ENCODE measurements at regions not wholly inside any gene's neighbourhood (a gene's known extent, or its start where the extent isn't known, plus 50 kb on each side); places are given as distances from the start of the nearest gene placed in this dataset.

DNA sequence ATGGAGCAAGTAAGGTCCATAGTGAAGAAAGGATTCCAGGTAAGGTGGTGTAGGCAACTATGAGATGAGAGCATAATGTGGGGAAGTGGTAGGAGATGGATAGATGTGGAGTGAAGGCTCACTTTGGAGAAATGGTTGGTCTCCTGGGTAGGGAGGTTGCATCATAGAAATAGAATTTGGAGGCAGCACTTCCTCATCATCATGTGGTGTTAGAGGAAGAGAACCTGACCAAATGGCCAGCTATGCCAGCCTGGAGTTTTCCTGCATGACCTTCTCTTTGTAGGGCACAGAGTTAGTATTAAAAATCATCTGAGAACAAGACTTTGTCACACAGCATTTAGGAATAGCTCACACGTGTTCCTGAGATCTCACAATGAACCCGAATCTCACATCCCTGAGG, 126.7 kb upstream of the CXCL12 start:
- Histone ChIP-seq H3F3A (ENCODE audit: control insufficient read depth, insufficient read depth) (no peaks in the 10 kb centered on the region), H3K9me2 (replicated peaks; ENCODE audit: control insufficient read depth, low read length) (no peaks in the 10 kb centered on the region), H3K36me3 (ENCODE audit: control insufficient read depth, low read length) (no peaks in the 10 kb centered on the region), H3K27me3 (ENCODE audit: control insufficient read depth, low read length) (no peaks in the 10 kb centered on the region), H3K79me2 (ENCODE audit: control insufficient read depth, low read length) (no peaks in the 10 kb centered on the region), H3K4me3 (ENCODE audit: low read length) (no peak overlapping the region), H3K27ac (ENCODE audit: low read depth, low read length) (no peak overlapping the region), H3K4me2 (ENCODE audit: low read length) (no peak overlapping the region), H4K20me1 (ENCODE audit: control insufficient read depth, insufficient read depth, low read depth, low read length) (no peaks in the 10 kb centered on the region), H3K9me3 (ENCODE audit: control insufficient read depth, insufficient read depth, low read length) (no peaks in the 10 kb centered on the region), H3K4me1 (ENCODE audit: control insufficient read depth, low read length) (no peaks in the 10 kb centered on the region)
- no peak for TF ChIP-seq EZH2phosphoT487 (IDR thresholded peaks at IDR 0.05; ENCODE audit: borderline replicate concordance, low read length)
- TF ChIP-seq, protein P1, sequence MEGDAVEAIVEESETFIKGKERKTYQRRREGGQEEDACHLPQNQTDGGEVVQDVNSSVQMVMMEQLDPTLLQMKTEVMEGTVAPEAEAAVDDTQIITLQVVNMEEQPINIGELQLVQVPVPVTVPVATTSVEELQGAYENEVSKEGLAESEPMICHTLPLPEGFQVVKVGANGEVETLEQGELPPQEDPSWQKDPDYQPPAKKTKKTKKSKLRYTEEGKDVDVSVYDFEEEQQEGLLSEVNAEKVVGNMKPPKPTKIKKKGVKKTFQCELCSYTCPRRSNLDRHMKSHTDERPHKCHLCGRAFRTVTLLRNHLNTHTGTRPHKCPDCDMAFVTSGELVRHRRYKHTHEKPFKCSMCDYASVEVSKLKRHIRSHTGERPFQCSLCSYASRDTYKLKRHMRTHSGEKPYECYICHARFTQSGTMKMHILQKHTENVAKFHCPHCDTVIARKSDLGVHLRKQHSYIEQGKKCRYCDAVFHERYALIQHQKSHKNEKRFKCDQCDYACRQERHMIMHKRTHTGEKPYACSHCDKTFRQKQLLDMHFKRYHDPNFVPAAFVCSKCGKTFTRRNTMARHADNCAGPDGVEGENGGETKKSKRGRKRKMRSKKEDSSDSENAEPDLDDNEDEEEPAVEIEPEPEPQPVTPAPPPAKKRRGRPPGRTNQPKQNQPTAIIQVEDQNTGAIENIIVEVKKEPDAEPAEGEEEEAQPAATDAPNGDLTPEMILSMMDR (IDR thresholded peaks at IDR 0.05; ENCODE audit: low read depth, low read length, poor library complexity, severe bottlenecking): no peak

- Histone ChIP-seq H3K4me2 (ENCODE audit: low read length) (no peak overlapping the region), H3K36me3 (ENCODE audit: control insufficient read depth, low read length) (no peaks in the 10 kb centered on the region), H3K4me3 (ENCODE audit: low read length) (no peak overlapping the region), H3K4me1 (ENCODE audit: control insufficient read depth, low read length) (no peaks in the 10 kb centered on the region), H3K27me3 (ENCODE audit: control insufficient read depth, low read length) (no peaks in the 10 kb centered on the region), H3K27ac (ENCODE audit: low read depth, low read length) (no peak overlapping the region), H3K9me3 (ENCODE audit: control insufficient read depth, insufficient read depth, low read length) (no peaks in the 10 kb centered on the region), H3K79me2 (ENCODE audit: control insufficient read depth, low read length) (no peaks in the 10 kb centered on the region), H3F3A (ENCODE audit: control insufficient read depth, insufficient read depth) (no peaks in the 10 kb centered on the region), H4K20me1 (ENCODE audit: control insufficient read depth, insufficient read depth, low read depth, low read length) (no peaks in the 10 kb centered on the region), H3K9me2 (replicated peaks; ENCODE audit: control insufficient read depth, low read length) (no peaks in the 10 kb centered on the region)
- TF ChIP-seq, protein P1 (IDR thresholded peaks at IDR 0.05; ENCODE audit: low read depth, low read length, poor library complexity, severe bottlenecking): no peak
- no peak for TF ChIP-seq EZH2phosphoT487 (IDR thresholded peaks at IDR 0.05; ENCODE audit: borderline replicate concordance, low read length)
Measured at GRCh38 chr10:44512431-44513022, 127.6 kb upstream of the CXCL12 start.

DNA sequence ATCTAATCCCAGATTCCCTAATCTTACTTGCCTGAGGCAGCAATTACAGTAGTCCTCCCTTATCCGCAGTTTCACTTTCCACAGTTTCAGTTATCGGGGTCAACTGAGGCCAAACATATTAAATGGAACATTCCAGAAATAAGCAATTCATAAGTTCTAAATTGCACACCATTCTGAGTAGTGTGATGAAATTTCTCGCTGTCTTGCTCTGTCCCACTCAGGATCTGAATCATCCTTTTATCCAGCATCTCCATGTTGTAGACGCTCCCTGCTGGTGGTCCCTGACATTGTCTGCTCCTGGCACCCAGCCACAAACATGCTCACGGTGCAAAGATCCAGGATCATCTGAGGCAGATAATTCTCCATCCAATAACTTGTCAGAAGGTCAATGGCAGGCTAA, 128.7 kb upstream of the CXCL12 start:
- Histone ChIP-seq H3F3A (ENCODE audit: control insufficient read depth, insufficient read depth) (no peaks in the 10 kb centered on the region), H3K79me2 (ENCODE audit: control insufficient read depth, low read length) (no peaks in the 10 kb centered on the region), H3K27ac (ENCODE audit: low read depth, low read length) (no peak overlapping the region), H3K9me3 (ENCODE audit: control insufficient read depth, insufficient read depth, low read length) (no peaks in the 10 kb centered on the region), H3K9me2 (replicated peaks; ENCODE audit: control insufficient read depth, low read length) (no peaks in the 10 kb centered on the region), H3K36me3 (ENCODE audit: control insufficient read depth, low read length) (no peaks in the 10 kb centered on the region), H3K27me3 (ENCODE audit: control insufficient read depth, low read length) (no peaks in the 10 kb centered on the region), H3K4me3 (ENCODE audit: low read length) (no peak overlapping the region), H4K20me1 (ENCODE audit: control insufficient read depth, insufficient read depth, low read depth, low read length) (no peaks in the 10 kb centered on the region), H3K4me1 (ENCODE audit: control insufficient read depth, low read length) (no peaks in the 10 kb centered on the region), H3K4me2 (ENCODE audit: low read length) (no peak overlapping the region)
- TF ChIP-seq EZH2phosphoT487 (IDR thresholded peaks at IDR 0.05; ENCODE audit: borderline replicate concordance, low read length): no peak
- TF ChIP-seq, protein P1 (IDR thresholded peaks at IDR 0.05; ENCODE audit: low read depth, low read length, poor library complexity, severe bottlenecking): no peak

Measured in DOHH2 (cell line).